Naive thymus-derived CD4-positive, alpha-beta T cell (primary cell): ENCODE measurements at regions not wholly inside any gene's neighbourhood (a gene's known extent, or its start where the extent isn't known, plus 50 kb on each side); places are given as distances from the start of the nearest gene placed in this dataset.
"Not testable (repeated sequence)": the region's sequence is repeated elsewhere in the genome, so short reads cannot be mapped to it uniquely, and the experiment has no call there.

Experiments used
- ATAC-seq: fragments of 150-1000 bp; cut with Tn5 transposase; 2 replicates; pipeline ENCODE4 v1.10.0; 2021; ENCODE audit warnings: mild to moderate bottlenecking, moderate library complexity
- CTCF ChIA-PET: fragments of 350-600 bp; sonication (Branson Sonifier 250); formaldehyde crosslinking; loops from one replicate; lab custom pipeline; 2021; ENCODE audit warnings: antibody characterized with exemption; lab: Charles Lee
- POLR2A ChIA-PET: fragments of 350-600 bp; sonication (Branson Sonifier 250); formaldehyde crosslinking; loops from one replicate; lab custom pipeline; 2021; ENCODE audit warnings: antibody characterized with exemption, inconsistent platforms; lab: Charles Lee
- DNase-seq, 9 donors: peaks; one replicate each; pipeline versions ENCODE4 v3.0.0 to v3.0.0-alpha.2; 2020 to 2022; ENCODE audit warnings: mixed read lengths in 1 of 9
- H3K27ac ChIP-seq: one replicate; pipeline ENCODE4 v1.7.0; 2013; ENCODE audit warnings: mild to moderate bottlenecking, low read depth, low read length, moderate library complexity
- H3K27me3 ChIP-seq, 2 donors: one replicate each; pipeline ENCODE4 v1.7.0; 2013; ENCODE audit warnings: low read length in 2 of 2, mild to moderate bottlenecking in 2 of 2, moderate library complexity in 2 of 2; ENCODE audit not compliant: control insufficient read depth in 2 of 2, insufficient read depth in 2 of 2
- H3K36me3 ChIP-seq, 3 experiments: 1 replicate in 2 of 3; 2 replicates in 1 of 3; pipeline ENCODE4 v1.7.0; 2013; ENCODE audit warnings: low read length in 3 of 3, mild to moderate bottlenecking in 3 of 3, moderate library complexity in 1 of 3; ENCODE audit not compliant: insufficient read depth in 3 of 3, control insufficient read depth in 2 of 3
- H3K4me1 ChIP-seq, 2 donors: one replicate each; pipeline ENCODE4 v1.7.0; 2013; ENCODE audit warnings: low read length in 2 of 2, mild to moderate bottlenecking in 2 of 2, moderate library complexity in 1 of 2; ENCODE audit not compliant: control insufficient read depth in 2 of 2, insufficient read depth in 2 of 2
- H3K4me3 ChIP-seq: 2 replicates; pipeline ENCODE4 v1.7.0; 2013; ENCODE audit warnings: mild to moderate bottlenecking, low read length
- H3K9me3 ChIP-seq, 3 experiments: 1 replicate in 2 of 3; 2 replicates in 1 of 3; pipeline ENCODE4 v1.7.0; 2013; ENCODE audit warnings: low read length in 3 of 3; ENCODE audit not compliant: control insufficient read depth in 2 of 3
- H3K27ac Mint-ChIP-seq, 9 donors: one replicate each; pipeline ENCODE4 v1.8.0; 2020 to 2022; ENCODE audit warnings: mixed read lengths in 9 of 9, mild to moderate bottlenecking in 8 of 9, moderate library complexity in 5 of 9, inconsistent platforms in 2 of 9
- H3K27me3 Mint-ChIP-seq, 5 donors: one replicate each; pipeline ENCODE4 v1.8.0; 2021 to 2022; ENCODE audit warnings: mixed read lengths in 5 of 5, mild to moderate bottlenecking in 1 of 5
- H3K36me3 Mint-ChIP-seq, 5 donors: one replicate each; pipeline ENCODE4 v1.8.0; 2020 to 2022; ENCODE audit warnings: mixed read lengths in 5 of 5, mild to moderate bottlenecking in 3 of 5, inconsistent platforms in 1 of 5
- H3K4me1 Mint-ChIP-seq, 7 donors: one replicate each; pipeline ENCODE4 v1.8.0; 2020 to 2022; ENCODE audit warnings: mixed read lengths in 7 of 7, mild to moderate bottlenecking in 3 of 7, inconsistent platforms in 1 of 7
- H3K4me3 Mint-ChIP-seq, 10 donors: one replicate each; pipeline ENCODE4 v1.8.0; 2020 to 2022; ENCODE audit warnings: mild to moderate bottlenecking in 10 of 10, mixed read lengths in 10 of 10, moderate library complexity in 6 of 10, inconsistent platforms in 2 of 10
- H3K9me3 Mint-ChIP-seq, 11 donors: one replicate each; pipeline ENCODE4 v1.8.0; 2020 to 2022; ENCODE audit warnings: mixed read lengths in 11 of 11, mild to moderate bottlenecking in 4 of 11, inconsistent platforms in 1 of 11, moderate library complexity in 1 of 11
- intact Hi-C, 2 donors: fragments of 100-400 bp; cut with micrococcal nuclease; formaldehyde crosslinking; loops; one replicate each; pipeline ENCODE4 v1.15.1; 2023

- DNase-seq (no peak), ATAC-seq (no peak)
- Histone ChIP-seq H3K36me3 (no peaks in the 10 kb centered on the region), H3K27me3 (no peaks in the 10 kb centered on the region), H3K27ac (no peak overlapping the region), H3K4me1 (no peaks in the 10 kb centered on the region), H3K9me3 (peaks cover 0 to 4% (median 3%) of the 10 kb centered on the region in 3 experiments), H3K4me3 (no peak overlapping the region)
- peaks cover 14 to 73% (median 29%) of the 10 kb centered on the region in 11 donors for H3K9me3 Mint-ChIP-seq
- ChIA-PET POLR2A (no interaction called here), CTCF (no interaction called here)
- no peaks in the 10 kb centered on the region for H3K4me1 Mint-ChIP-seq
- no peak overlapping the region for H3K27ac Mint-ChIP-seq
- peaks cover 3 to 28% (median 13%) of the 10 kb centered on the region in 5 donors for H3K36me3 Mint-ChIP-seq
- no peak overlapping the region for H3K4me3 Mint-ChIP-seq
- intact Hi-C loops, result no loop called here
- H3K27me3 Mint-ChIP-seq, result no peaks in the 10 kb centered on the region
These were observed 2695.0 kb upstream of the DEFB115 start for GRCh38 chr20:28562510-28562898.

DNA sequence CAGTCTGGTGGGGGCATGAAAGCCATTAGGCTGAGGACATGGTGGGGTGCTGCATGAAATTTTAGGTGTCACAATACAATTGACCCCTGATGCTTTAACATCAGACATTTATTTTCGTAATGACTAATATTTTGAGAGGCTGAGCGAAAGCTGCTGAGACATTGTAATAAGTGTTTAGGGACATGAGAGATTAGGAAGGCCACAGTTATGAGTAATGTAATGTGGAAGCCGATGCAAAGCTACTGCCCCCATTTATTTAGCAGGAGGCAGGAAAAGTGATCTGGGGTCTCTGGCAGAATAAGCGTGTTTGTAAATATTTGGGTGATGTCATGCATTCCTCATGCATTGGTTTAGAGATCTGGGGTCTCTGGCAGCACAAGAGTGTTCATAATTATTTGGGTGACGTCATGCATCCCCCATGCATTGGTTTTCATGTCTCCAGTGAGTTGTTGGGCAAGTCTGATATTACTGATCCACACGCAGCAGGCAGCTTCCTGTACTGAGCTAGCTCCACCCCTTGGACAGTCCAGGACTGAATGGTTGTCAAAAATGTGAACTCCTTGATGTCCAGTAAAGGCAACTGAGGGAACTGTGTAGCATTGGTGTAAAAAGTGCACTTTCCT, 2694.5 kb upstream of the DEFB115 start:
- H3K9me3 ChIP-seq, H3K4me1 ChIP-seq, intact Hi-C loops, H3K27ac ChIP-seq, H3K4me1 Mint-ChIP-seq, H3K4me3 ChIP-seq, H3K27ac Mint-ChIP-seq, DNase-seq, H3K27me3 ChIP-seq, POLR2A ChIA-PET, H3K36me3 ChIP-seq, H3K4me3 Mint-ChIP-seq, ATAC-seq, H3K27me3 Mint-ChIP-seq, CTCF ChIA-PET: not testable (repeated sequence)
- Mint-ChIP-seq H3K36me3 (peaks cover 3 to 28% (median 13%) of the 10 kb centered on the region in 5 donors), H3K9me3 (peaks cover 14 to 74% (median 31%) of the 10 kb centered on the region in 11 donors)

- H3K9me3 Mint-ChIP-seq, result peaks cover 14 to 71% (median 32%) of the 10 kb centered on the region in 11 donors
- H3K4me1 Mint-ChIP-seq, H3K4me3 ChIP-seq: not testable (repeated sequence)
These were observed 2693.4 kb upstream of the DEFB115 start for GRCh38 chr20:28564024-28564423.

GRCh38 chr20:28564688-28565463, 2692.6 kb upstream of the DEFB115 start:
- H3K4me3 ChIP-seq, H3K27me3 ChIP-seq, H3K27ac ChIP-seq, H3K4me1 Mint-ChIP-seq, DNase-seq, H3K36me3 ChIP-seq, H3K9me3 ChIP-seq, H3K27ac Mint-ChIP-seq, ATAC-seq, H3K4me1 ChIP-seq, POLR2A ChIA-PET, H3K27me3 Mint-ChIP-seq, H3K4me3 Mint-ChIP-seq, CTCF ChIA-PET, intact Hi-C loops: not testable (repeated sequence)
- peaks cover 3 to 28% (median 13%) of the 10 kb centered on the region in 5 donors for H3K36me3 Mint-ChIP-seq
- H3K9me3 Mint-ChIP-seq, result peaks cover 18 to 74% (median 35%) of the 10 kb centered on the region in 11 donors

More at GRCh38 chr20:28564024-28564423, 2693.4 kb upstream of the DEFB115 start:
- POLR2A ChIA-PET, H3K27ac ChIP-seq, H3K27ac Mint-ChIP-seq, CTCF ChIA-PET, intact Hi-C loops, H3K4me1 ChIP-seq, H3K36me3 ChIP-seq, H3K4me3 Mint-ChIP-seq, H3K27me3 Mint-ChIP-seq, H3K9me3 ChIP-seq, H3K27me3 ChIP-seq, ATAC-seq, DNase-seq: not testable (repeated sequence)
- H3K36me3 Mint-ChIP-seq, result peaks cover 3 to 28% (median 13%) of the 10 kb centered on the region in 5 donors

DNA sequence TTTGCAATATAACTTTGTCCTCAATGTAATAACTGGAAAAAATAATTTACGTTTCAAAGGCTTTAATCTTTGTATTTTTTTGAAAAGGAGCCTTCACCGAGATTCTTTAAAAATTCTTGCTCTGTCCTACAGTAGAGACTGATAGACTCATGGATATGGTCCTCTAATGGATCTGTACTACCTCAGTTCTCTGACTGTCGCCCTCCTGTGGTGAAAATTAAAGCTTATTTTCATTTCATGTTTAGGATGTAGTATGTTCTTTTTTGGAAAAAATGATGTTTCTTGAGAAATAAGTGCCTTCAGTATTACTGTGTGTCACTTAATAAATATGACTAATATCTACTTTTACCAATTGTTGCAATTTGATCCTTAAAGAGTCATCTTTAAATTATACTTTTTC, 2681.5 kb upstream of the DEFB115 start:
- H3K27me3 ChIP-seq, ATAC-seq, DNase-seq, CTCF ChIA-PET, H3K4me1 Mint-ChIP-seq, H3K4me3 ChIP-seq, H3K4me3 Mint-ChIP-seq, H3K27ac ChIP-seq, H3K9me3 ChIP-seq, H3K27me3 Mint-ChIP-seq, H3K36me3 ChIP-seq, POLR2A ChIA-PET, H3K4me1 ChIP-seq, H3K27ac Mint-ChIP-seq, intact Hi-C loops: not testable (repeated sequence)
- peaks cover 0 to 50% (median 20%) of the 10 kb centered on the region in 11 donors for H3K9me3 Mint-ChIP-seq
- peaks cover 0 to 39% (median 13%) of the 10 kb centered on the region in 5 donors for H3K36me3 Mint-ChIP-seq

- H3K27me3 ChIP-seq, H3K27me3 Mint-ChIP-seq, CTCF ChIA-PET, H3K9me3 Mint-ChIP-seq, H3K4me3 Mint-ChIP-seq, H3K4me1 ChIP-seq, H3K27ac ChIP-seq, H3K9me3 ChIP-seq, H3K4me3 ChIP-seq, intact Hi-C loops, H3K27ac Mint-ChIP-seq, POLR2A ChIA-PET, H3K36me3 ChIP-seq, ATAC-seq, DNase-seq: not testable (repeated sequence)
- H3K36me3 Mint-ChIP-seq, result peaks cover 0 to 22% (median 3%) of the 10 kb centered on the region in 5 donors
- H3K4me1 Mint-ChIP-seq, result peaks cover under 1 to 29% (median 14%) of the 10 kb centered on the region in 7 donors
These were observed 2665.8 kb upstream of the DEFB115 start for GRCh38 chr20:28591680-28592079.
